Chondrocyte (in vitro differentiated cells): ENCODE measurements at regions not wholly inside any gene's neighbourhood (a gene's known extent, or its start where the extent isn't known, plus 50 kb on each side); places are given as distances from the start of the nearest gene placed in this dataset.

Source experiments
- DNase-seq: peaks from one replicate; pipeline ENCODE4 v3.0.0; 2021; ENCODE audit warnings: mixed read lengths, low spot score
- H3K27ac Mint-ChIP-seq: one replicate; pipeline ENCODE4 v1.8.0; 2021; ENCODE audit warnings: mild to moderate bottlenecking, moderate library complexity, mixed read lengths; ENCODE audit not compliant: unreplicated experiment
- H3K27me3 Mint-ChIP-seq: 2 replicates; pipeline ENCODE4 v1.8.0; 2021; ENCODE audit warnings: low read depth, mixed read lengths
- H3K36me3 Mint-ChIP-seq: 2 replicates; pipeline ENCODE4 v1.8.0; 2021; ENCODE audit warnings: low read depth, mixed read lengths
- H3K4me1 Mint-ChIP-seq: 2 replicates; pipeline ENCODE4 v1.8.0; 2021; ENCODE audit warnings: low read depth, mild to moderate bottlenecking, mixed read lengths
- H3K4me3 Mint-ChIP-seq: one replicate; pipeline ENCODE4 v1.8.0; 2021; ENCODE audit warnings: mild to moderate bottlenecking, moderate library complexity, mixed read lengths; ENCODE audit not compliant: unreplicated experiment
- H3K9me3 Mint-ChIP-seq: 2 replicates; pipeline ENCODE4 v1.8.0; 2021; ENCODE audit warnings: low read depth, mixed read lengths
- CTCF ChIP-seq: fragments of 200-600 bp; sonication (generic); IDR thresholded peaks from 2 replicates; pipeline ENCODE4 v1.5.0; 2021; ENCODE audit warnings: antibody characterized with exemption, mild to moderate bottlenecking, moderate library complexity

- H3K27ac Mint-ChIP-seq, result peak overlapping the region; percentile 83
- H3K4me3 Mint-ChIP-seq, result no peak overlapping the region
- peaks cover 28% of the 10 kb centered on the region for H3K9me3 Mint-ChIP-seq
- DNase-seq, result no peak
- no peaks in the 10 kb centered on the region for H3K27me3 Mint-ChIP-seq
- TF ChIP-seq CTCF, result no peak
- H3K36me3 Mint-ChIP-seq, result no peaks in the 10 kb centered on the region
- H3K4me1 Mint-ChIP-seq, result peaks cover 3% of the 10 kb centered on the region
These were observed 95.8 kb upstream of the SNRPN start for GRCh38 chr15:24858737-24859601.

GRCh38 chr15:24861014-24861690 is 93.6 kb upstream of the SNRPN start:
- H3K4me1 Mint-ChIP-seq, result peaks cover 3% of the 10 kb centered on the region
- no peak overlapping the region for H3K27ac Mint-ChIP-seq
- no peak for TF ChIP-seq CTCF
- peaks cover 27% of the 10 kb centered on the region for H3K9me3 Mint-ChIP-seq
- DNase-seq, result no peak
- no peaks in the 10 kb centered on the region for H3K27me3 Mint-ChIP-seq
- no peak overlapping the region for H3K4me3 Mint-ChIP-seq
- H3K36me3 Mint-ChIP-seq, result no peaks in the 10 kb centered on the region

GRCh38 chr15:24862726-24863521 is 91.9 kb upstream of the SNRPN start:
- no peak for DNase-seq
- H3K4me1 Mint-ChIP-seq, result peaks cover 3% of the 10 kb centered on the region
- no peak overlapping the region for H3K27ac Mint-ChIP-seq
- no peaks in the 10 kb centered on the region for H3K27me3 Mint-ChIP-seq
- no peak overlapping the region for H3K4me3 Mint-ChIP-seq
- peaks cover 24% of the 10 kb centered on the region for H3K9me3 Mint-ChIP-seq
- no peaks in the 10 kb centered on the region for H3K36me3 Mint-ChIP-seq
- no peak for TF ChIP-seq CTCF

- H3K4me3 Mint-ChIP-seq, result no peak overlapping the region
- peaks cover 25% of the 10 kb centered on the region for H3K9me3 Mint-ChIP-seq
- no peaks in the 10 kb centered on the region for H3K36me3 Mint-ChIP-seq
- H3K27me3 Mint-ChIP-seq, result no peaks in the 10 kb centered on the region
- DNase-seq, result no peak
- H3K4me1 Mint-ChIP-seq, result no peaks in the 10 kb centered on the region
- H3K27ac Mint-ChIP-seq, result no peak overlapping the region
- TF ChIP-seq CTCF, result no peak
These were observed 89.5 kb upstream of the SNRPN start for GRCh38 chr15:24865303-24865702.

- H3K4me3 Mint-ChIP-seq, result no peak overlapping the region
- no peak overlapping the region for H3K27ac Mint-ChIP-seq
- no peak for TF ChIP-seq CTCF
- H3K27me3 Mint-ChIP-seq, result no peaks in the 10 kb centered on the region
- H3K36me3 Mint-ChIP-seq, result no peaks in the 10 kb centered on the region
- no peaks in the 10 kb centered on the region for H3K4me1 Mint-ChIP-seq
- DNase-seq, result no peak
- peaks cover 39% of the 10 kb centered on the region for H3K9me3 Mint-ChIP-seq
These were observed 77.6 kb upstream of the SNRPN start for GRCh38 chr15:24877174-24877573.
